ENCODE measurements at regions not wholly inside any gene's neighbourhood (a gene's known extent, or its start where the extent isn't known, plus 50 kb on each side); places are given as distances from the start of the nearest gene placed in this dataset.

- Histone ChIP-seq H3K9me3 (ENCODE audit: control insufficient read depth in 2 of 2, low read length in 2 of 2) (no peaks in the 10 kb centered on the region), H3K9ac (ENCODE audit: low read length in 2 of 2) (no peak overlapping the region), H3K4me1 (ENCODE audit: control insufficient read depth, insufficient read depth, low read length) (no peaks in the 10 kb centered on the region), H3K4me3 (ENCODE audit: low read length in 2 of 2) (no peak overlapping the region), H3K27me3 (ENCODE audit: control insufficient read depth in 1 of 2, insufficient read depth in 2 of 2, low read length in 2 of 2) (no peaks in the 10 kb centered on the region), H3K36me3 (ENCODE audit: control insufficient read depth in 2 of 2, insufficient read depth in 2 of 2, low read length in 2 of 2) (no peaks in the 10 kb centered on the region), H3K27ac (ENCODE audit: low read length) (no peak overlapping the region)
These were observed 678.9 kb upstream of the CELF4 start for GRCh38 chr18:38244480-38244879.

GRCh38 chr18:38243291-38243690 is 677.7 kb upstream of the CELF4 start:
- no peaks in the 10 kb centered on the region for H3K4me1 ChIP-seq (ENCODE audit: control insufficient read depth, insufficient read depth, low read length)
- no peaks in the 10 kb centered on the region for H3K36me3 ChIP-seq (ENCODE audit: control insufficient read depth in 2 of 2, insufficient read depth in 2 of 2, low read length in 2 of 2)
- no peaks in the 10 kb centered on the region for H3K9me3 ChIP-seq (ENCODE audit: control insufficient read depth in 2 of 2, low read length in 2 of 2)
- no peak overlapping the region for H3K27ac ChIP-seq (ENCODE audit: low read length)
- no peak overlapping the region for H3K4me3 ChIP-seq (ENCODE audit: low read length in 2 of 2)
- H3K9ac ChIP-seq (ENCODE audit: low read length in 2 of 2): no peak overlapping the region
- no peaks in the 10 kb centered on the region for H3K27me3 ChIP-seq (ENCODE audit: control insufficient read depth in 1 of 2, insufficient read depth in 2 of 2, low read length in 2 of 2)

- H3K27ac ChIP-seq (ENCODE audit: low read length): no peak overlapping the region
- no peak overlapping the region for H3K9ac ChIP-seq (ENCODE audit: low read length in 2 of 2)
- H3K9me3 ChIP-seq (ENCODE audit: control insufficient read depth in 2 of 2, low read length in 2 of 2): no peaks in the 10 kb centered on the region
- H3K4me1 ChIP-seq (ENCODE audit: control insufficient read depth, insufficient read depth, low read length): no peaks in the 10 kb centered on the region
- no peaks in the 10 kb centered on the region for H3K36me3 ChIP-seq (ENCODE audit: control insufficient read depth in 2 of 2, insufficient read depth in 2 of 2, low read length in 2 of 2)
- no peak overlapping the region for H3K4me3 ChIP-seq (ENCODE audit: low read length in 2 of 2)
- H3K27me3 ChIP-seq (ENCODE audit: control insufficient read depth in 1 of 2, insufficient read depth in 2 of 2, low read length in 2 of 2): no peaks in the 10 kb centered on the region
These were observed 676.1 kb upstream of the CELF4 start for GRCh38 chr18:38241736-38242135.

GRCh38 chr18:38241216-38241615 is 675.6 kb upstream of the CELF4 start:
- no peaks in the 10 kb centered on the region for H3K9me3 ChIP-seq (ENCODE audit: control insufficient read depth in 2 of 2, low read length in 2 of 2)
- no peaks in the 10 kb centered on the region for H3K4me1 ChIP-seq (ENCODE audit: control insufficient read depth, insufficient read depth, low read length)
- no peaks in the 10 kb centered on the region for H3K27me3 ChIP-seq (ENCODE audit: control insufficient read depth in 1 of 2, insufficient read depth in 2 of 2, low read length in 2 of 2)
- no peak overlapping the region for H3K9ac ChIP-seq (ENCODE audit: low read length in 2 of 2)
- no peak overlapping the region for H3K27ac ChIP-seq (ENCODE audit: low read length)
- H3K36me3 ChIP-seq (ENCODE audit: control insufficient read depth in 2 of 2, insufficient read depth in 2 of 2, low read length in 2 of 2): no peaks in the 10 kb centered on the region
- H3K4me3 ChIP-seq (ENCODE audit: low read length in 2 of 2): no peak overlapping the region

DNA sequence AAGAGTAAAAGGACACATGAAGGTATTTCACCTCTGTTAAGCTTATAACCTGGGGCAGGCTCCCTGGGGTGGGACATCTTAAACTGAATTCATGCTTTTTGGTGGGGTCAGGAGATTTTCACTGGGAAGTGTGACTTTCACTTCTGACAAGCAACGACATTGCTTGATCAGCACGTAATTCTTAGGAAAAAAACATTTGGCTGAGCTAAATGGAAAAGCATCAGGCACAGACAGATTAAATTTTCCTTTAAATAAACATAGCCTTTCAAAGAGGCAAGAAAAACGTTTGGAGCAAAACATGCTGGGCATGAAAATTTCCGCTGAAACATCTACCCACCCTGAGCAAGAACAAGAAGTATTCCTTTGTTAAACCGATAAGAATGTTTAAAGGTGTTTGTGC is 674.0 kb upstream of the CELF4 start:
- Histone ChIP-seq H3K9ac (ENCODE audit: low read length in 2 of 2) (no peak overlapping the region), H3K27ac (ENCODE audit: low read length) (no peak overlapping the region), H3K9me3 (ENCODE audit: control insufficient read depth in 2 of 2, low read length in 2 of 2) (no peaks in the 10 kb centered on the region), H3K4me1 (ENCODE audit: control insufficient read depth, insufficient read depth, low read length) (no peaks in the 10 kb centered on the region), H3K36me3 (ENCODE audit: control insufficient read depth in 2 of 2, insufficient read depth in 2 of 2, low read length in 2 of 2) (no peaks in the 10 kb centered on the region), H3K27me3 (ENCODE audit: control insufficient read depth in 1 of 2, insufficient read depth in 2 of 2, low read length in 2 of 2) (no peaks in the 10 kb centered on the region), H3K4me3 (ENCODE audit: low read length in 2 of 2) (no peak overlapping the region)

DNA sequence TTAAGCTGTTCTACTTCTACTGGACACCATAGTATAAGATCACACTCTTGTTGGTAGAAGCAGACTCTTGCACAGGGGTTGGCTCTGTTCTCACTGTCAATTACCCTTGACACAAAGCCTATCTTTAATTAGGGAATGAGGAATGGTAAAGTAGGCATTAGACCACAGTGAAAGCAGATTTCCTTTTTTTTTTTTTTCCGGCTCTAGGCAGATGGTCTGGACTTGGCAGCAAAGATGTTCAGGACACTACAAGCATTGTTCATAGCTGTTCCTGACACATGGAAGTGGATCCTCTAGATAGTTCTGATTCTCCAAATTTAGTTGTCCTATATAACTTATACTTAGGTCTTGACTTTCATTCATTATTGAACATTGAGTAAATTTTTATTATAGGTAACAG is 672.2 kb upstream of the CELF4 start:
- Histone ChIP-seq H3K36me3 (ENCODE audit: control insufficient read depth in 2 of 2, insufficient read depth in 2 of 2, low read length in 2 of 2) (no peaks in the 10 kb centered on the region), H3K27ac (ENCODE audit: low read length) (no peak overlapping the region), H3K27me3 (ENCODE audit: control insufficient read depth in 1 of 2, insufficient read depth in 2 of 2, low read length in 2 of 2) (no peaks in the 10 kb centered on the region), H3K9me3 (ENCODE audit: control insufficient read depth in 2 of 2, low read length in 2 of 2) (no peaks in the 10 kb centered on the region), H3K4me3 (ENCODE audit: low read length in 2 of 2) (no peak overlapping the region), H3K9ac (ENCODE audit: low read length in 2 of 2) (no peak overlapping the region), H3K4me1 (ENCODE audit: control insufficient read depth, insufficient read depth, low read length) (no peaks in the 10 kb centered on the region)

DNA sequence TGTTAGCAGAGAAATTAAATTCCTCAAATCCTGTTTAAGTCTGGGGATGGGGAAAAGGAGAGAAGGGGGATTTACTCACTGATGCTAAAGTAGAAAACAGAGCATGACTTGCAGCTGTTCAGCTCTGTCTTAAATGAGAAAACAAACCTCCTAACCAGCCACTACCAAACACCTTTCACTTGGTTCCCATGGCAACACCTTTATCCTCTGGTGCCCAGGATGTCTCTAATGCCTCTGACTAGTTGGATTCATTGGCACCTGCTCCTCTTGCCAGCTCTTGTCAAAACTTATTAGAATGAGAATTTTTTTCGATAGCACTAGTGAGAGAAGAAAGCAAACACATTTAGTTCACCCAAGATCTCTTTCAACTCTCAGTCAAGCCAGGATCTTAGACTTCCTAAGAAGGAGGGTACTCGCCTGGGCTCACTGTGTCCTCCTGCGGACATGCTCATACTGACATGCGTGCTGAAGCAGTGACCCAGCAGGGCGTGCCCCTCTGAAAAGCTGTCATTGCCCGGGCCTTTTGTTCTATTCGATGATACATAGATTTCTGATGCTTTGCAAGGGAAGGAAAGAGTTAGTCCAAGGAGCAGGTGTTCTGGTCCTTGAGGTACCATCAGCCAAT is 656.0 kb upstream of the CELF4 start:
- Histone ChIP-seq H3K4me1 (ENCODE audit: control insufficient read depth, insufficient read depth, low read length) (no peaks in the 10 kb centered on the region), H3K27me3 (ENCODE audit: control insufficient read depth in 1 of 2, insufficient read depth in 2 of 2, low read length in 2 of 2) (no peaks in the 10 kb centered on the region), H3K9ac (ENCODE audit: low read length in 2 of 2) (no peak overlapping the region), H3K27ac (ENCODE audit: low read length) (no peak overlapping the region), H3K4me3 (ENCODE audit: low read length in 2 of 2) (no peak overlapping the region), H3K36me3 (ENCODE audit: control insufficient read depth in 2 of 2, insufficient read depth in 2 of 2, low read length in 2 of 2) (no peaks in the 10 kb centered on the region), H3K9me3 (ENCODE audit: control insufficient read depth in 2 of 2, low read length in 2 of 2) (no peaks in the 10 kb centered on the region)

GRCh38 chr18:38198956-38199355 is 633.4 kb upstream of the CELF4 start:
- H3K36me3 ChIP-seq (ENCODE audit: control insufficient read depth in 2 of 2, insufficient read depth in 2 of 2, low read length in 2 of 2): no peaks in the 10 kb centered on the region
- H3K27ac ChIP-seq (ENCODE audit: low read length): no peak overlapping the region
- no peak overlapping the region for H3K4me3 ChIP-seq (ENCODE audit: low read length in 2 of 2)
- H3K4me1 ChIP-seq (ENCODE audit: control insufficient read depth, insufficient read depth, low read length): no peaks in the 10 kb centered on the region
- H3K9ac ChIP-seq (ENCODE audit: low read length in 2 of 2): no peak overlapping the region
- no peaks in the 10 kb centered on the region for H3K9me3 ChIP-seq (ENCODE audit: control insufficient read depth in 2 of 2, low read length in 2 of 2)
- no peaks in the 10 kb centered on the region for H3K27me3 ChIP-seq (ENCODE audit: control insufficient read depth in 1 of 2, insufficient read depth in 2 of 2, low read length in 2 of 2)

GRCh38 chr18:38198526-38198925 is 632.9 kb upstream of the CELF4 start:
- H3K27ac ChIP-seq (ENCODE audit: low read length): no peak overlapping the region
- no peaks in the 10 kb centered on the region for H3K4me1 ChIP-seq (ENCODE audit: control insufficient read depth, insufficient read depth, low read length)
- no peaks in the 10 kb centered on the region for H3K9me3 ChIP-seq (ENCODE audit: control insufficient read depth in 2 of 2, low read length in 2 of 2)
- no peak overlapping the region for H3K9ac ChIP-seq (ENCODE audit: low read length in 2 of 2)
- no peak overlapping the region for H3K4me3 ChIP-seq (ENCODE audit: low read length in 2 of 2)
- H3K36me3 ChIP-seq (ENCODE audit: control insufficient read depth in 2 of 2, insufficient read depth in 2 of 2, low read length in 2 of 2): no peaks in the 10 kb centered on the region
- H3K27me3 ChIP-seq (ENCODE audit: control insufficient read depth in 1 of 2, insufficient read depth in 2 of 2, low read length in 2 of 2): no peaks in the 10 kb centered on the region

DNA sequence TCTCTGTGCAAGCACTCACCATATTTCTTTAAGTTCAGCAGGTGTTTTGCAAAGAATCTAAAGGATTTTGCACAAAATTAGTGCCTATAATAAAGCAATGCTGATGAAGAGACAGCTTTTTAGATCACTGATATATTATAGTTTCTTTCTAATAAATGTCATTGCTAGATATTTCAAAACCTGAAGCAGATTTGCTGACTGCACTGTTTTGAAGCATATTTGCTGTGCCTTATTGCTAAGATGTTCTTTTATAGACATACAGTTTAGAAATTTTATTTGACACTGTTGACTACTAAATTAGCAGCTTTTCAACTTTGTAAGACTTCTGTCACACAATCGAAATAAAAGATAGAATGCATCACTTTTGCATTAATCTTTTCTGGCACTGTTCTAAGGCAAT is 620.9 kb upstream of the CELF4 start:
- Histone ChIP-seq H3K9me3 (ENCODE audit: control insufficient read depth in 2 of 2, low read length in 2 of 2) (no peaks in the 10 kb centered on the region), H3K4me3 (ENCODE audit: low read length in 2 of 2) (no peak overlapping the region)

DNA sequence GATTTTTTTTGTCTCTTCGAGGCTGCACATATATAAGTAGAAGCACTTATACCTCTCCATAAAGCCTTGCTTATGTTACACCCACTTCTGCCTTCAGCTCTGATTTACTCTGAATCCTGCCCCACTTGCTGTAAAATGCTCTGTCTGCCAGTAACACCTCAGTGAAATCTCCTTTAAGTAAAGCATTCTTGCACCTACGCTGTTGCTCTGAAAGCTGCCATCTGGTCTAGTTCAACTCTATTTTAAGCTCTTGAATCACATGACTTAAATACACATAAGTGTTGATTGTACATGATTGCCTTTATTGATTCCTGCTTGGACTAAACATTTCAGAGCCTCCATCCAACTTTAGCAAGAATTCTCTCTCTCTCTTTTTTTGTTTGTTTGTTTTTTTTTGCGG is 609.0 kb upstream of the CELF4 start:
- Histone ChIP-seq H3K4me3 (ENCODE audit: low read length in 2 of 2) (no peak overlapping the region), H3K4me1 (ENCODE audit: control insufficient read depth, insufficient read depth, low read length) (no peaks in the 10 kb centered on the region), H3K9ac (ENCODE audit: low read length in 2 of 2) (no peak overlapping the region), H3K27ac (ENCODE audit: low read length) (no peak overlapping the region), H3K36me3 (ENCODE audit: control insufficient read depth in 2 of 2, insufficient read depth in 2 of 2, low read length in 2 of 2) (no peaks in the 10 kb centered on the region), H3K9me3 (ENCODE audit: control insufficient read depth in 2 of 2, low read length in 2 of 2) (no peaks in the 10 kb centered on the region), H3K27me3 (ENCODE audit: control insufficient read depth in 1 of 2, insufficient read depth in 2 of 2, low read length in 2 of 2) (no peaks in the 10 kb centered on the region)

More for the DNA sequence above, 620.9 kb upstream of the CELF4 start:
- Histone ChIP-seq H3K9ac (ENCODE audit: low read length in 2 of 2) (no peak overlapping the region), H3K36me3 (ENCODE audit: control insufficient read depth in 2 of 2, insufficient read depth in 2 of 2, low read length in 2 of 2) (no peaks in the 10 kb centered on the region), H3K27ac (ENCODE audit: low read length) (no peak overlapping the region), H3K4me1 (ENCODE audit: control insufficient read depth, insufficient read depth, low read length) (no peaks in the 10 kb centered on the region), H3K27me3 (ENCODE audit: control insufficient read depth in 1 of 2, insufficient read depth in 2 of 2, low read length in 2 of 2) (no peaks in the 10 kb centered on the region)

Measured in stomach smooth muscle (tissue), 2 donors.